ENCODE measurements at regions not wholly inside any gene's neighbourhood (a gene's known extent, or its start where the extent isn't known, plus 50 kb on each side); places are given as distances from the start of the nearest gene placed in this dataset.

DNA sequence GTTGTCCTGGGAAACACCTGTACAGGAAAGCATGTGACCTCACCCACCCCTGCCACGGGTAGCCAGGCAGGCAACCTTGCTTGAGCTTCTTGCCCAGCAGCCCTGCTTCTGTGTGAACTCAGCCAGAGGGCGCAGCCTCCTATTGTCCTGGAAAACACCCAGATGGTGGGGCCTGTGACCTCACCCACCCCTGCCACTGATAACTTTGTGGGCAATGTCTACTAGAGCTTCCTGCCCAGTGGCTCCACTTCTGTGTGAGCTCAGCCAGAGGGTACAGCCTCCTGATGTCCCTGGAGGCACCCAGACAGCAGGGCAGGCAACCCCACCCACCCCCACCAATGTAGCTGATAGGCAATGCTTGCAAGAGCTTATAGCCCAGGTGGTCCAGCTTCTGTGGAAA is 146.3 kb downstream of the DTHD1 start:
- Histone ChIP-seq H3K27me3 (replicated peaks; ENCODE audit: control insufficient read depth, insufficient read depth, low read length) (no peaks in the 10 kb centered on the region), H3K9me3 (no peaks in the 10 kb centered on the region), H3K4me1 (no peaks in the 10 kb centered on the region), H3K4me3 (ENCODE audit: low read depth, low read length) (no peak overlapping the region), H3K36me3 (ENCODE audit: control insufficient read depth, insufficient read depth, low read length) (no peaks in the 10 kb centered on the region)
- POLR2A ChIA-PET = no interaction called here
- Mint-ChIP-seq H3K36me3 (ENCODE audit: insufficient read depth, unreplicated experiment) (no peaks in the 10 kb centered on the region), H3K4me3 (ENCODE audit: unreplicated experiment) (no peak overlapping the region), H3K4me1 (ENCODE audit: low read depth, unreplicated experiment) (no peaks in the 10 kb centered on the region), H3K9me3 (ENCODE audit: unreplicated experiment) (no peaks in the 10 kb centered on the region), H3K27ac (ENCODE audit: unreplicated experiment) (no peak overlapping the region), H3K27me3 (ENCODE audit: insufficient read depth, unreplicated experiment) (no peaks in the 10 kb centered on the region)
- BruUV-seq (replicated peaks) = no TSS peak
- DNase-seq = no peak
- TF ChIP-seq, protein P1, sequence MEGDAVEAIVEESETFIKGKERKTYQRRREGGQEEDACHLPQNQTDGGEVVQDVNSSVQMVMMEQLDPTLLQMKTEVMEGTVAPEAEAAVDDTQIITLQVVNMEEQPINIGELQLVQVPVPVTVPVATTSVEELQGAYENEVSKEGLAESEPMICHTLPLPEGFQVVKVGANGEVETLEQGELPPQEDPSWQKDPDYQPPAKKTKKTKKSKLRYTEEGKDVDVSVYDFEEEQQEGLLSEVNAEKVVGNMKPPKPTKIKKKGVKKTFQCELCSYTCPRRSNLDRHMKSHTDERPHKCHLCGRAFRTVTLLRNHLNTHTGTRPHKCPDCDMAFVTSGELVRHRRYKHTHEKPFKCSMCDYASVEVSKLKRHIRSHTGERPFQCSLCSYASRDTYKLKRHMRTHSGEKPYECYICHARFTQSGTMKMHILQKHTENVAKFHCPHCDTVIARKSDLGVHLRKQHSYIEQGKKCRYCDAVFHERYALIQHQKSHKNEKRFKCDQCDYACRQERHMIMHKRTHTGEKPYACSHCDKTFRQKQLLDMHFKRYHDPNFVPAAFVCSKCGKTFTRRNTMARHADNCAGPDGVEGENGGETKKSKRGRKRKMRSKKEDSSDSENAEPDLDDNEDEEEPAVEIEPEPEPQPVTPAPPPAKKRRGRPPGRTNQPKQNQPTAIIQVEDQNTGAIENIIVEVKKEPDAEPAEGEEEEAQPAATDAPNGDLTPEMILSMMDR (IDR thresholded peaks at IDR 0.05; ENCODE audit: insufficient read depth in 1 of 2, low read depth in 1 of 2, low read length in 1 of 2, severe bottlenecking in 1 of 2, unreplicated experiment in 1 of 2) = no peak
- intact Hi-C loops (cut with micrococcal nuclease; ENCODE audit: unreplicated experiment) = no loop called here
- CTCF ChIA-PET = no interaction called here

DNA sequence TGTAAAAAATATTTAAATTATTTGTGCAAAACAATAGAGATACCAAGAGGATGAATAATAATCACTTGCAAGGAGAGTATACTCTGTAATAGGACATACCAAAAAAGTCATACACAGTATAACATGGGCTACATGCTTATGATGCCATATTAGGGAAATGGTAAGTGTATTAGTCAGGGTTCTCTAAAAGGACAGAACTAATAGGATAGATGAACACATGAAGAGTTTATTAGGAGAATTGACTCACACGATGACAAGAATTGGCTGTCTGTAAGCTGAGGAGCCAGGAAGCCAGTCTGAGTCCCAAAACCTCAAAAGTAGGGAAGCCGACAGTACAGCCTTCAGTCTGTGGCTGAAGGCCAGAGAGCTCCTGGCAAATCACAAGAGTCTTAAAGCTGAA is 151.2 kb downstream of the DTHD1 start:
- no peak overlapping the region for H3K4me3 ChIP-seq (ENCODE audit: low read depth, low read length)
- TF ChIP-seq, protein P1 (IDR thresholded peaks at IDR 0.05; ENCODE audit: insufficient read depth in 1 of 2, low read depth in 1 of 2, low read length in 1 of 2, severe bottlenecking in 1 of 2, unreplicated experiment in 1 of 2) = no peak
- no TSS peak for BruUV-seq (replicated peaks)
- no peaks in the 10 kb centered on the region for H3K9me3 ChIP-seq
- Mint-ChIP-seq H3K4me3 (ENCODE audit: unreplicated experiment) (no peak overlapping the region), H3K27ac (ENCODE audit: unreplicated experiment) (no peak overlapping the region), H3K9me3 (ENCODE audit: unreplicated experiment) (no peaks in the 10 kb centered on the region), H3K36me3 (ENCODE audit: insufficient read depth, unreplicated experiment) (no peaks in the 10 kb centered on the region), H3K27me3 (ENCODE audit: insufficient read depth, unreplicated experiment) (no peaks in the 10 kb centered on the region), H3K4me1 (ENCODE audit: low read depth, unreplicated experiment) (no peaks in the 10 kb centered on the region)
- no peaks in the 10 kb centered on the region for H3K4me1 ChIP-seq
- ChIA-PET CTCF (no interaction called here), POLR2A (no interaction called here)
- H3K36me3 ChIP-seq (ENCODE audit: control insufficient read depth, insufficient read depth, low read length) = no peaks in the 10 kb centered on the region
- DNase-seq = no peak
- no peaks in the 10 kb centered on the region for H3K27me3 ChIP-seq (replicated peaks; ENCODE audit: control insufficient read depth, insufficient read depth, low read length)
- intact Hi-C loops (cut with micrococcal nuclease; ENCODE audit: unreplicated experiment) = no loop called here

DNA sequence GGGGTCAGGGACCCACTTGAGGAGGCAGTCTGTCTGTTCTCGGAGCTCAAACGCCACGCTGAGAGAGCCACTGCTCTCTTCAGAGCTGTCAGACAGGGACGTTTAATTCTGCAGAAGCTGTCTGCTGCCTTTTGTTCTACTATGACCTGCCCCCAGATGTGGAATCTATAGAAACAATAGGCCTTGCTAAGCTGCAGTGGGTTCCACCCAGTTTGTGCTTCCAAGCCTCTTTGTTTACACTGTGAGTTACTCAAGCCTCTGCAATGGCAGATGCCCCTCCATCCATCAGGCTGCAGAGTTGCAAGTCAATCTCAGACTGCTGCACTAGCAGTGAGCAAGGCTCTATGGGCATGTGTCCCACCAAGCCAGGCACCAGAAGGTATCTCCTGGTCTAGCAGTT is 158.1 kb downstream of the DTHD1 start:
- Mint-ChIP-seq H3K9me3 (ENCODE audit: unreplicated experiment) (no peaks in the 10 kb centered on the region), H3K36me3 (ENCODE audit: insufficient read depth, unreplicated experiment) (no peaks in the 10 kb centered on the region), H3K4me1 (ENCODE audit: low read depth, unreplicated experiment) (no peaks in the 10 kb centered on the region), H3K27me3 (ENCODE audit: insufficient read depth, unreplicated experiment) (peaks cover 3% of the 10 kb centered on the region), H3K27ac (ENCODE audit: unreplicated experiment) (no peak overlapping the region), H3K4me3 (ENCODE audit: unreplicated experiment) (no peak overlapping the region)
- Histone ChIP-seq H3K4me3 (ENCODE audit: low read depth, low read length) (no peak overlapping the region), H3K36me3 (ENCODE audit: control insufficient read depth, insufficient read depth, low read length) (no peaks in the 10 kb centered on the region), H3K4me1 (no peaks in the 10 kb centered on the region), H3K9me3 (no peaks in the 10 kb centered on the region), H3K27me3 (replicated peaks; ENCODE audit: control insufficient read depth, insufficient read depth, low read length) (no peaks in the 10 kb centered on the region)
- POLR2A ChIA-PET = no interaction called here
- TF ChIP-seq, protein P1 (IDR thresholded peaks at IDR 0.05; ENCODE audit: insufficient read depth in 1 of 2, low read depth in 1 of 2, low read length in 1 of 2, severe bottlenecking in 1 of 2, unreplicated experiment in 1 of 2) = no peak
- no peak for DNase-seq
- CTCF ChIA-PET = no interaction called here
- BruUV-seq (replicated peaks) = no TSS peak
- intact Hi-C loops (cut with micrococcal nuclease; ENCODE audit: unreplicated experiment) = no loop called here

Data from Caco-2 (cell line).